ENCODE measurements at regions not wholly inside any gene's neighbourhood (a gene's known extent, or its start where the extent isn't known, plus 50 kb on each side); places are given as distances from the start of the nearest gene placed in this dataset.

DNA sequence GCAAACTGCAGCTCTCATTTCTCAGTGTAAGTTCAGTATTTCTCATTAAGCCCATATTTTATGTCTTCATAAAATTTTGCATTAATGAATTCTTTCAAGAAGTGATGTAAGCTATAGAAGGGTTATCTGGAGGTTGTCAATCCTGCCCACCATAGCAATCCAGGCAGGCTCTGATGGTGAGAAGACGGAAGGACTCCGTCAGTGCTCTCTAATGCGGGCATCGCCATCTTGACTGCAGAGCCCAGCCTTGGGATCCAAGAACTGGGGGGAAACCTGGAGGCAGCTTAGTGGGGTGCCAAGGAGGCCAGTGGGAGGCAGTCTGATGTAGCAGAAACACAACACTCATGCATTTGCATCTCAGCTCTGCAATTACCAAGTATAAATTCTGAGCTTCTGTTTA is 707.4 kb upstream of the NRP1 start:
- TF ChIP-seq, protein P1, sequence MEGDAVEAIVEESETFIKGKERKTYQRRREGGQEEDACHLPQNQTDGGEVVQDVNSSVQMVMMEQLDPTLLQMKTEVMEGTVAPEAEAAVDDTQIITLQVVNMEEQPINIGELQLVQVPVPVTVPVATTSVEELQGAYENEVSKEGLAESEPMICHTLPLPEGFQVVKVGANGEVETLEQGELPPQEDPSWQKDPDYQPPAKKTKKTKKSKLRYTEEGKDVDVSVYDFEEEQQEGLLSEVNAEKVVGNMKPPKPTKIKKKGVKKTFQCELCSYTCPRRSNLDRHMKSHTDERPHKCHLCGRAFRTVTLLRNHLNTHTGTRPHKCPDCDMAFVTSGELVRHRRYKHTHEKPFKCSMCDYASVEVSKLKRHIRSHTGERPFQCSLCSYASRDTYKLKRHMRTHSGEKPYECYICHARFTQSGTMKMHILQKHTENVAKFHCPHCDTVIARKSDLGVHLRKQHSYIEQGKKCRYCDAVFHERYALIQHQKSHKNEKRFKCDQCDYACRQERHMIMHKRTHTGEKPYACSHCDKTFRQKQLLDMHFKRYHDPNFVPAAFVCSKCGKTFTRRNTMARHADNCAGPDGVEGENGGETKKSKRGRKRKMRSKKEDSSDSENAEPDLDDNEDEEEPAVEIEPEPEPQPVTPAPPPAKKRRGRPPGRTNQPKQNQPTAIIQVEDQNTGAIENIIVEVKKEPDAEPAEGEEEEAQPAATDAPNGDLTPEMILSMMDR (conservative IDR thresholded peaks at IDR 0.05 in 1 of 2, IDR thresholded peaks at IDR 0.05 in 1 of 2; ENCODE audit: low read depth in 1 of 2, low read length in 2 of 2) = no peak
- no peak for TF ChIP-seq EZH2 (IDR thresholded peaks at IDR 0.05; ENCODE audit: low read length, missing control alignments)
